B cell (primary cell): ENCODE measurements at regions not wholly inside any gene's neighbourhood (a gene's known extent, or its start where the extent isn't known, plus 50 kb on each side); places are given as distances from the start of the nearest gene placed in this dataset.

Experiments used
- ATAC-seq: fragments of 200-7000 bp; cut with Tn5 transposase; one replicate; pipeline ENCODE4 v1.10.0; 2021; ENCODE audit warnings: low read depth, mild to moderate bottlenecking, moderate number of reproducible peaks, moderate library complexity
- CTCF ChIA-PET: fragments of 350-600 bp; sonication (Branson Sonifier 250); formaldehyde crosslinking; loops from one replicate; lab custom pipeline; 2021; ENCODE audit warnings: antibody characterized with exemption, inconsistent platforms; lab: Charles Lee
- POLR2A ChIA-PET: fragments of 350-600 bp; sonication (Branson Sonifier 250); formaldehyde crosslinking; loops from one replicate; lab custom pipeline; 2021; ENCODE audit warnings: antibody characterized with exemption; lab: Charles Lee
- DNase-seq: peaks from one replicate; pipeline ENCODE4 v3.0.0; 2013
- H2AFZ ChIP-seq: 2 replicates; pipeline ENCODE4 v1.6.1; 2012; ENCODE audit warnings: mild to moderate bottlenecking, low read depth, low read length; ENCODE audit not compliant: insufficient read depth, poor library complexity, severe bottlenecking
- H3K27ac ChIP-seq, 2 donors: 1 replicate in 1 of 2; 2 replicates in 1 of 2; pipeline ENCODE4 v1.5.1; 2012 to 2013; ENCODE audit warnings: low read length in 2 of 2, mild to moderate bottlenecking in 2 of 2, moderate library complexity in 1 of 2
- H3K27me3 ChIP-seq, 4 experiments: fragments of 200-600 bp in 1 of 4; sonication (generic) in 1 of 4; replicated peaks in 1 of 4; 1 replicate in 2 of 4; 2 replicates in 2 of 4; pipeline versions ENCODE4 v1.6.1 to v1.7.0; 2013 to 2016; ENCODE audit warnings: low read length in 3 of 4, mild to moderate bottlenecking in 2 of 4, mixed read lengths in 1 of 4, moderate library complexity in 1 of 4; ENCODE audit not compliant: insufficient read depth in 4 of 4, control insufficient read depth in 3 of 4; ENCODE audit errors: control extremely low read depth in 1 of 4
- H3K36me3 ChIP-seq, 2 experiments: replicated peaks in 1 of 2; 1 replicate in 1 of 2; 2 replicates in 1 of 2; pipeline versions ENCODE4 v1.6.1 to v1.7.1; 2013; ENCODE audit warnings: low read length in 1 of 2; ENCODE audit not compliant: insufficient read depth in 2 of 2, control insufficient read depth in 1 of 2; ENCODE audit errors: control extremely low read depth in 1 of 2, extremely low read depth in 1 of 2
- H3K4me1 ChIP-seq, 2 donors: fragments of 200-600 bp in 1 of 2; sonication (generic) in 1 of 2; 1 replicate in 1 of 2; 2 replicates in 1 of 2; pipeline versions ENCODE4 v1.5.1 to v1.6.1; 2013 to 2017; ENCODE audit warnings: low read length in 2 of 2; ENCODE audit not compliant: control insufficient read depth in 2 of 2, insufficient read depth in 2 of 2
- H3K4me2 ChIP-seq: replicated peaks from 2 replicates; pipeline ENCODE3; 2012; ENCODE audit warnings: mild to moderate bottlenecking, low read depth, low read length; ENCODE audit not compliant: poor library complexity, severe bottlenecking
- H3K4me3 ChIP-seq, 5 experiments: fragments of 200-600 bp in 1 of 5; sonication (generic) in 1 of 5; 1 replicate in 3 of 5; 2 replicates in 2 of 5; pipeline versions ENCODE4 v1.5.1 to v1.7.0; 2011 to 2016; ENCODE audit warnings: low read length in 4 of 5, mild to moderate bottlenecking in 4 of 5, low read depth in 2 of 5, control low read depth in 1 of 5, moderate library complexity in 1 of 5; ENCODE audit not compliant: insufficient read depth in 1 of 5; ENCODE audit errors: control extremely low read depth in 1 of 5, extremely low read depth in 1 of 5
- H3K79me2 ChIP-seq: fragments of 200-600 bp; sonication (generic); one replicate; pipeline ENCODE4 v1.6.0; 2016; ENCODE audit warnings: low read length; ENCODE audit not compliant: control insufficient read depth, insufficient read depth
- H3K9ac ChIP-seq: fragments of 200-600 bp; sonication (generic); 2 replicates; pipeline ENCODE4 v1.6.1; 2017; ENCODE audit warnings: mild to moderate bottlenecking, low read length, moderate library complexity
- H3K9me3 ChIP-seq, 3 donors: one replicate each; pipeline versions ENCODE4 v1.6.1 to v1.7.1; 2013; ENCODE audit warnings: low read length in 2 of 3; ENCODE audit not compliant: control insufficient read depth in 2 of 3, insufficient read depth in 1 of 3; ENCODE audit errors: control extremely low read depth in 1 of 3
- H4K20me1 ChIP-seq: 2 replicates; pipeline ENCODE4 v1.6.0; 2012; ENCODE audit warnings: mild to moderate bottlenecking, low read length; ENCODE audit not compliant: insufficient read depth, control insufficient read depth, poor library complexity, severe bottlenecking
- H3K27ac Mint-ChIP-seq: one replicate; pipeline ENCODE4 v1.8.0; 2021; ENCODE audit warnings: mixed read lengths
- H3K27me3 Mint-ChIP-seq: one replicate; pipeline ENCODE4 v1.8.0; 2021; ENCODE audit warnings: mixed read lengths
- H3K4me1 Mint-ChIP-seq: one replicate; pipeline ENCODE4 v1.8.0; 2021; ENCODE audit warnings: mixed read lengths
- H3K4me3 Mint-ChIP-seq: one replicate; pipeline ENCODE4 v1.8.0; 2021; ENCODE audit warnings: mixed read lengths
- H3K9me3 Mint-ChIP-seq: one replicate; pipeline ENCODE4 v1.8.0; 2022; ENCODE audit warnings: mixed read lengths; ENCODE audit not compliant: insufficient read depth
- EZH2 ChIP-seq: IDR thresholded peaks from 2 replicates; pipeline ENCODE4 v1.6.1; 2012; ENCODE audit warnings: borderline replicate concordance, low read depth, mild to moderate bottlenecking, moderate library complexity, low read length; ENCODE audit not compliant: insufficient read depth, poor library complexity, severe bottlenecking
- WGBS: methylation state at CpG from one replicate; pipeline ENCODE4 v1.1.5; 2013; ENCODE audit warnings: missing lambda C conversion rate; ENCODE audit not compliant: insufficient coverage; 5-methylcytosine and 5-hydroxymethylcytosine counted together
- intact Hi-C: fragments of 100-400 bp; cut with micrococcal nuclease; formaldehyde crosslinking; loops from one replicate; pipeline ENCODE4 v1.10.0; 2022
- TF ChIP-seq, protein P1 (sequence below): fragments of 200-600 bp; IDR thresholded peaks from one replicate; pipeline ENCODE4 v1.8.0; 2022; ENCODE audit warnings: antibody characterized with exemption, mild to moderate bottlenecking

DNA sequence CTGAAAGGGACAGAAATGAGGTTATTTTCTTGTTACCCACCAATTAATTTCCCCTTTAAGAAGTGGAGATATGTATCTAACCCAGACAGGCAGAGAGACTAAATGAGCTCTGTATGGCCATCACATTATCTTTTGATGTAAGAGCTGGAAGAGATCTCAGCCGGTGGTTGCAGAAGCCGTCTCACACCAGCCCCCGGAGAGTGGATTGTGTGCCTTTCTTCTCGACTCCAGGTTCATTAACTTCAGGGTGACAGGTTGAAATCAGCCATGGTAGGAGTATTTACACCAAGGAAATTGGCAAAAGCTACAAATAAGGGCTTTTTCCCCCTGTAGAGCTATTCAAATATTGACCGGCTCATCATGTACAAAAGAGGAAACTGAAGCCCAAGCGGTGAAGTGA lies 580.3 kb upstream of the CADM1 start:
- Histone ChIP-seq H3K27me3 (peaks cover 0 to 3% (median 0%) of the 10 kb centered on the region in 4 experiments), H2AFZ (no peak overlapping the region), H3K27ac (no peak overlapping the region), H3K4me2 (no peak overlapping the region), H3K9ac (no peak overlapping the region), H4K20me1 (no peaks in the 10 kb centered on the region), H3K36me3 (no peaks in the 10 kb centered on the region), H3K79me2 (no peaks in the 10 kb centered on the region), H3K4me1 (no peaks in the 10 kb centered on the region), H3K9me3 (no peaks in the 10 kb centered on the region), H3K4me3 (no peak overlapping the region)
- POLR2A ChIA-PET: no interaction called here
- Mint-ChIP-seq H3K4me1 (no peaks in the 10 kb centered on the region), H3K27ac (no peak overlapping the region), H3K27me3 (peaks cover 14% of the 10 kb centered on the region), H3K4me3 (no peak overlapping the region), H3K9me3 (peaks cover 4% of the 10 kb centered on the region)
- intact Hi-C loops: no loop called here
- CTCF ChIA-PET: no interaction called here
- WGBS: 94% methylated on average over 6 of the region's 6 CpGs
- DNase-seq (no peak), ATAC-seq (no peak)
- TF ChIP-seq, protein P1, sequence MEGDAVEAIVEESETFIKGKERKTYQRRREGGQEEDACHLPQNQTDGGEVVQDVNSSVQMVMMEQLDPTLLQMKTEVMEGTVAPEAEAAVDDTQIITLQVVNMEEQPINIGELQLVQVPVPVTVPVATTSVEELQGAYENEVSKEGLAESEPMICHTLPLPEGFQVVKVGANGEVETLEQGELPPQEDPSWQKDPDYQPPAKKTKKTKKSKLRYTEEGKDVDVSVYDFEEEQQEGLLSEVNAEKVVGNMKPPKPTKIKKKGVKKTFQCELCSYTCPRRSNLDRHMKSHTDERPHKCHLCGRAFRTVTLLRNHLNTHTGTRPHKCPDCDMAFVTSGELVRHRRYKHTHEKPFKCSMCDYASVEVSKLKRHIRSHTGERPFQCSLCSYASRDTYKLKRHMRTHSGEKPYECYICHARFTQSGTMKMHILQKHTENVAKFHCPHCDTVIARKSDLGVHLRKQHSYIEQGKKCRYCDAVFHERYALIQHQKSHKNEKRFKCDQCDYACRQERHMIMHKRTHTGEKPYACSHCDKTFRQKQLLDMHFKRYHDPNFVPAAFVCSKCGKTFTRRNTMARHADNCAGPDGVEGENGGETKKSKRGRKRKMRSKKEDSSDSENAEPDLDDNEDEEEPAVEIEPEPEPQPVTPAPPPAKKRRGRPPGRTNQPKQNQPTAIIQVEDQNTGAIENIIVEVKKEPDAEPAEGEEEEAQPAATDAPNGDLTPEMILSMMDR: no peak
- TF ChIP-seq EZH2: no peak

DNA sequence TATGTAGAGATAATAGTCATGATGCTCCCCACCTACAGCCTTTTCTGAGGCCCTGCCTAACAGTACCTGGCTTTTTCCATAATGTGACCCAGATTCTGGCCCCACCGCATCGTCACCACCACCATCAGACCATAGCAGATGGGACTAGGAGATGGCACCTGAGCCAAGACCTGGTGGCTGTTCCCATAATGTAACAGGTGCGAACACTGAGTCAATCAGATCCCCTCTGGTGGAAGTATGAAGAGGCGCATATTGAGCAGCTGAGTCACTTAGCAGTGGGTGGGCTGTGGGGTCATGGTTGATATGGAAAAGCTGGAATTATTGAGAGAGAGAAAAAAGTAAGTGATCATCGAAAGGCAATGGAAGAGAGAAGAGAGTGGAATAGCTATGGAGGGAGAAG lies 578.0 kb upstream of the CADM1 start:
- Histone ChIP-seq H3K4me3 (no peak overlapping the region), H2AFZ (no peak overlapping the region), H4K20me1 (no peaks in the 10 kb centered on the region), H3K4me1 (no peaks in the 10 kb centered on the region), H3K27me3 (peaks cover 0 to 2% (median 0%) of the 10 kb centered on the region in 4 experiments), H3K9me3 (no peaks in the 10 kb centered on the region), H3K36me3 (no peaks in the 10 kb centered on the region), H3K4me2 (no peak overlapping the region), H3K27ac (no peak overlapping the region), H3K79me2 (no peaks in the 10 kb centered on the region), H3K9ac (no peak overlapping the region)
- no peak for ATAC-seq
- 93% methylated on average over 5 of the region's 5 CpGs for WGBS
- DNase-seq: no peak
- POLR2A ChIA-PET: no interaction called here
- no peak overlapping the region for H3K27ac Mint-ChIP-seq
- CTCF ChIA-PET: no interaction called here
- intact Hi-C loops: no loop called here
- H3K4me3 Mint-ChIP-seq: no peak overlapping the region
- peaks cover 4% of the 10 kb centered on the region for H3K9me3 Mint-ChIP-seq
- no peaks in the 10 kb centered on the region for H3K4me1 Mint-ChIP-seq
- H3K27me3 Mint-ChIP-seq: peaks cover 14% of the 10 kb centered on the region
- TF ChIP-seq, protein P1: no peak
- no peak for TF ChIP-seq EZH2
